ENCODE measurements at regions not wholly inside any gene's neighbourhood (a gene's known extent, or its start where the extent isn't known, plus 50 kb on each side); places are given as distances from the start of the nearest gene placed in this dataset.

DNA sequence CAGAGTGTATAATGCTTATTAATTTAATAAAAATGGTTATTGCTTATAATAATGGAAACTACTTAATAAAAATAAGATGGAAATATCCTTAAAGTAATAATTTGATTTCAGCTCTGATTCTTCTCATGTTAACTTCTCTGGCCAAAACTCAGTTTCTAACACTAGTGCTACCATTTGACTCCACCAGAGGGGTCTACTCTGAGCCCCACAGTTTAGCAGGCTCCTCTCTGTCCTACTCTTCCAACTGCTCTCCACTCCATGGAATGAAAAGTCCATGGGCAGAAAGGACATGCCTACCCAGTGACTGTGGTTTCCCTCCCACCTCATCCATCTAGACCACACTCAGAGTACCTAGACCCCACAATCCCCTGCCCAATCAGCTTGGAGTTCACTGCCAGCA lies 489.1 kb upstream of the CAMK1G start:
- ATAC-seq (replicated peaks in 1 of 2) (no peak), DNase-seq (no peak)
- Mint-ChIP-seq H3K36me3 (ENCODE audit: insufficient read depth in 2 of 2) (no peaks in the 10 kb centered on the region), H3K4me3 (no peak overlapping the region), H3K4me1 (ENCODE audit: low read depth) (no peaks in the 10 kb centered on the region), H3K27me3 (ENCODE audit: low read depth) (no peaks in the 10 kb centered on the region), H3K27ac (no peak overlapping the region), H3K9me3 (peaks cover 2 to 3% of the 10 kb centered on the region in 2 donors)

DNA sequence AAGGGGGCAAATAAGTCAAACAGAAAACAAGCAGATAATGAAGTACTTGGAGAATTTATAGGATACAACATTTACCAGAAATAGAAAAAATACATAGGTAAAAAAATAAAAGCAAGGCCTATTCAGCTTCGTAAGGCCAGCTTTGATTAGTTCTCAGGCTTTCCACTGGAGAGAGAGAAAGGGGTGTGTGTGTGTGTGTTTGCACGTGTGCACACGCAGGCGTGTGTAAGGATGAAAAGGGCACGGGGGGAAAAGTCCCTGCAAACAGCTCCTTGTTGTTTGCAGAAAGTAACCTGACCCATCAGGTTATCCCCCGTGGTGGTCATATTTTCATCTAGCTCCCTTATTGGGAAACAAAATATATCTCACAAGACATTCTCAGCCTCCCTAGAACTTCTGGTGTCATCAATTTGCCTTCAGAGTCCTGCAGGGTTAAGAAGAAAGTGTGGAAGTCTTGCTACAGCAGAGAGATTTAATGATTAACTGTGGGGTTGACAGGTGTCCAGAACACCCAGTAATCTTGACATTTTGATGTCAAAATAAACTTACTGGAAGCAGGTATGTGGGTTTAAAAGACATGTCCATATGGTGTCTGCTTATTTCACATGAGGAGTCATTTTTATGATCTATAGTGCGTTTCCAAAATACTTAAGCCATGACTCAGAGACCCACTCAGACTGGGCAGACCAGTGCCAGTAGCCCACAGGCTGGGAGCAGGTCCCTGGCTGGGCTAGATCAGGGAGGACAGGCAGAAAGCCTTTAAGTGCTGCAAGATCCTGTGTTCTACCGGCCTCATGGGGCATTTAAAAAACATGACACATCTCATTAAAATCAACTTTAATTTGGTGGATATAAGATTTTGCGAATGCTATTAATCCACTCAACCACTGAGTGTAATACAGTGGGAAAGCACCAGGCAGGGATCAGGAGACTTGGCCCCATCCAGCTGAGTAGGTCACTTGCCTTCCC lies 487.6 kb upstream of the CAMK1G start:
- no peak for DNase-seq
- no peak for ATAC-seq (replicated peaks in 1 of 2)
- no peaks in the 10 kb centered on the region for H3K27me3 Mint-ChIP-seq (ENCODE audit: low read depth)
- no peaks in the 10 kb centered on the region for H3K9me3 Mint-ChIP-seq
- H3K4me1 Mint-ChIP-seq (ENCODE audit: low read depth), result no peaks in the 10 kb centered on the region
- H3K36me3 Mint-ChIP-seq (ENCODE audit: insufficient read depth in 2 of 2), result no peaks in the 10 kb centered on the region
- no peak overlapping the region for H3K4me3 Mint-ChIP-seq
- no peak overlapping the region for H3K27ac Mint-ChIP-seq

DNA sequence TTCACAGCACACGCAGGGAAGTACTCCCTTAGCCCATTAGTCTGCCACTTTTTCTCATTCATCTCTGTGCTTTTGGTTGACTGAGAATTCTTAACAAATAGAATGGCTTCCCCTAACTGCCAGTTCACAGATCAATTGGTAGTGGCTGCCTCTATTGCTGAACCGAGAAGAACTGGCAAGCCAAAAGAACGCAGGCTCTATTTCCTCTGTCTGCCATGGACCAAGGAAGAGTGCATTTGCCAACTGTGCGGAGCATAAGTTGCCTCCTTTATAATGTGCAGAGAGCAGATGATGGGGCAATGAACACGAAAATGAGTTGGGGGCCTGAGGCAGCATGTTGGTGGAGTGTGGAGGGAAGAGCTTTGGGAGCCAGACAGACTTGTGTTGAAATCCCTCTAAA lies 483.1 kb upstream of the CAMK1G start:
- Mint-ChIP-seq H3K4me3 (no peak overlapping the region), H3K27me3 (ENCODE audit: low read depth) (no peaks in the 10 kb centered on the region), H3K36me3 (ENCODE audit: insufficient read depth in 2 of 2) (no peaks in the 10 kb centered on the region), H3K27ac (no peak overlapping the region), H3K9me3 (no peaks in the 10 kb centered on the region), H3K4me1 (ENCODE audit: low read depth) (no peaks in the 10 kb centered on the region)
- ATAC-seq (replicated peaks in 1 of 2) (no peak), DNase-seq (no peak)

DNA sequence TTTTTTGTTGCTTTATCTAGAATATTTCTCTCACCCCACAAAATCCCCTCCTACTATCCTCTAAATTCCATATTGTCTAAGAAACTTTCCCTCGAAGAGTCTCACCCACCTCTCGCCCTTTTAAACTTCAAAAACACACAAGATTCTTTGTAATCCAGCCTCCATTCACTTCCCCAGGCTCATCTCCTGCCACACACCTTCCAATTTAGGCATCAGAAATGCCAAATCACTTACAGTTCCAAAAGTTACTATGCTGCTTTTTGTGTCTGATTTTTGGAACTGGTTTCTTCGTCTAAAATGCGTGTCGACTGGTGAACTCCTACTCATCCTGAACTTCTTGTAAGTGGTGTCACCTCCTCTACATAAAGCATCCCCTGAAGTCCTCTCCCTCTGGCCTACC lies 482.4 kb upstream of the CAMK1G start:
- ATAC-seq (replicated peaks in 1 of 2) (no peak), DNase-seq (no peak)
- Mint-ChIP-seq H3K9me3 (no peaks in the 10 kb centered on the region), H3K4me3 (no peak overlapping the region), H3K4me1 (ENCODE audit: low read depth) (no peaks in the 10 kb centered on the region), H3K27ac (no peak overlapping the region), H3K27me3 (ENCODE audit: low read depth) (no peaks in the 10 kb centered on the region), H3K36me3 (ENCODE audit: insufficient read depth in 2 of 2) (no peaks in the 10 kb centered on the region)

DNA sequence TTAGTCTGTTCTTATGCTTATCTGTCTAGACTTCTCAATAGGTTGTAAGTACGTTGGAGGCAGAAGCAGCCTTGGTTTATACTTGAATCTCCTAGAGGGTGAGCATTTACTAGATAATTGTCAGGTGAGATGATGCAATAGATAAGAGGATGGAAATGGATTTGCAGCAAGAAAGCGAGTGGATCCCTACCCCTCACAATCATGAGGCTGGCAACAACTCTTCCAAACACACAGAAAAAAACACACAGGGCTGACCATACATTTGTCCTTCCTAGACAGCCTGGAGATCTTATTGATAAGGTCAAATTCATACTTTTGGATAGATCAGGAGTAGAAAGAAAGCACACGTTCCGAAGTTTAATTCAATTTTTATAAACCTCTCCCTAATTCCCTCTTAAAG lies 481.4 kb upstream of the CAMK1G start:
- DNase-seq (no peak), ATAC-seq (replicated peaks in 1 of 2) (no peak)
- H3K27ac Mint-ChIP-seq, result no peak overlapping the region
- H3K4me1 Mint-ChIP-seq (ENCODE audit: low read depth), result no peaks in the 10 kb centered on the region
- no peaks in the 10 kb centered on the region for H3K9me3 Mint-ChIP-seq
- no peaks in the 10 kb centered on the region for H3K36me3 Mint-ChIP-seq (ENCODE audit: insufficient read depth in 2 of 2)
- H3K4me3 Mint-ChIP-seq, result no peak overlapping the region
- no peaks in the 10 kb centered on the region for H3K27me3 Mint-ChIP-seq (ENCODE audit: low read depth)

DNA sequence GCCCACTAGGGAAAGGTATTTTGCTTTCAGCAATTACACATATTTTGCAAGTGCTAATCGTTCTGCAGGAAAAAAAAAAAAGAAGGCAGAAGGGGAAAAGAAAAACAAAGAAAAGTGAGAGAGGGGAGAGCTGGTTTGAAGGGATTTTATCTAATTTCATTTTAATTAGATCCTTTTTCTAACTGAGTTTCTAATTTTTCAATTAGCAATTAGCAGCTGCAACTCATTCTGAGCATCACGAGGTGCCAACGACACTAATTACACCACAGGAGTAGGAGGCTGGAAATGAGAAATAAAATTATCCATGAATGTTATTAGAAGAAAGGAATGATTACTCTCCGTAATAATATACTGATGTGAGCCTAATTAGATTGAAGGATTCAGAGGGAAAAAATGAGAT lies 481.0 kb upstream of the CAMK1G start:
- Mint-ChIP-seq H3K27ac (no peak overlapping the region), H3K4me3 (no peak overlapping the region), H3K4me1 (ENCODE audit: low read depth) (no peaks in the 10 kb centered on the region), H3K27me3 (ENCODE audit: low read depth) (no peaks in the 10 kb centered on the region), H3K9me3 (no peaks in the 10 kb centered on the region), H3K36me3 (ENCODE audit: insufficient read depth in 2 of 2) (no peaks in the 10 kb centered on the region)
- ATAC-seq (replicated peaks in 1 of 2) (no peak), DNase-seq (no peak)

DNA sequence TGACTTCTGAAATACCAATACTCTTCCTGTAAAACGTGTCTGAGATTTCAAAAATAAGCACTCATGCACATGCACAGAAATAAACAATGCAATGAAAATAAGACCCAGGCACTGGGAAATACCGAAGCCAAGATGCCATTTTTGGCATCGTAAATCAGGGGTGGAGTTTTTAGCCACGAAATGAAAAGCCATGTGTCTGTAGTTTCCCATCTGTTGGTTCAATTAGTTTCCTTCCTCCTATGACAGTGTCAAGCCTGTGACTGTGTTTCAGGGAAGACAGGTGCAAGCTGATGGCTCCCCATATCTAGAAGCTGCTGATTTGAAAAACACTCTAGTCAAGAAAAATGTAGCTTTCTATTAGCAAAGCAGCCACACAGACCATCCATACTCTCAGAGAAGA lies 480.4 kb upstream of the CAMK1G start:
- H3K27ac Mint-ChIP-seq, result no peak overlapping the region
- no peaks in the 10 kb centered on the region for H3K4me1 Mint-ChIP-seq (ENCODE audit: low read depth)
- no peaks in the 10 kb centered on the region for H3K27me3 Mint-ChIP-seq (ENCODE audit: low read depth)
- H3K9me3 Mint-ChIP-seq, result no peaks in the 10 kb centered on the region
- no peak for ATAC-seq (replicated peaks in 1 of 2)
- H3K36me3 Mint-ChIP-seq (ENCODE audit: insufficient read depth in 2 of 2), result no peaks in the 10 kb centered on the region
- no peak for DNase-seq
- no peak overlapping the region for H3K4me3 Mint-ChIP-seq

DNA sequence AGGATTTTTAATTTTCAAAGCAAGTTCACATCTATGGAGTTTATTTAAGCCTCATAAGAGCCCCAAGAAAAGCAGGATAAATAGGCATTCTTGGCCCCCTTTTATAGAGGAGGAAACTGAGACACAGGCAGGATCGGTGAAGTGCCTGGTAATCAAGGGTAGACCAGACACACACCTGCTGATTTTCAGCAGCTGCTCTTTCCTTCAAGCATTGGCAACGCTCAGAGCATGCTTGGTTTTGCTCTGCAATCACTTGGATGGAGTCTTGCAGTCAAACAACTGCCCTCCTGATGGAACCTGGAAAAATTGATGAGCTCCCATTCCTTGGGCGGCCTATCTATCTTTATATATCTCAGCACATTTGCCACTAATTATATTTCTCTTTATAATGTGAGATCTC lies 478.9 kb upstream of the CAMK1G start:
- Mint-ChIP-seq H3K4me3 (no peak overlapping the region), H3K36me3 (ENCODE audit: insufficient read depth in 2 of 2) (no peaks in the 10 kb centered on the region), H3K27me3 (ENCODE audit: low read depth) (no peaks in the 10 kb centered on the region), H3K27ac (no peak overlapping the region), H3K9me3 (no peaks in the 10 kb centered on the region), H3K4me1 (ENCODE audit: low read depth) (no peaks in the 10 kb centered on the region)
- DNase-seq, result no peak
- no peak for ATAC-seq (replicated peaks in 1 of 2)

DNA sequence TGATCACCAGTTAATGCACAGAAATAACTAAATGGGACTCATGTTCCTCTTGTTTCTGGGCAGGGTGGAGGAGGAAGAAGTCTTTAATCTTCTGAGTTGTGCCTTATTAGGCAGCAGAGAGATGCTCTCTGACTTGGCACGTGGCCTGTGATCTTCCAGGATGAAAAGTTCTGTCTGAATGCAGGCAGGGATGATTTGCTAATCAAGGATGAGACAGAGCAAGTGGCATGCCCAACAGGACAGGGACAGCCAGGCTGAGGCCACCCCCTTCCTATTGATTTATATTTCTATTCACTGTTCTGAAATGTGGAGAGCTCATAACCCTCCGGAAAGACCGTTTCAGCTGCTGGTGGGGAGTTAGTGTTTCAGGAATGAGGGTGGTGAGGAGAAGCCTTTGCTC lies 477.8 kb upstream of the CAMK1G start:
- DNase-seq, result no peak
- ATAC-seq (replicated peaks in 1 of 2), result no peak
- H3K4me1 Mint-ChIP-seq (ENCODE audit: low read depth), result no peaks in the 10 kb centered on the region
- no peaks in the 10 kb centered on the region for H3K36me3 Mint-ChIP-seq (ENCODE audit: insufficient read depth in 2 of 2)
- H3K27ac Mint-ChIP-seq, result no peak overlapping the region
- H3K9me3 Mint-ChIP-seq, result no peaks in the 10 kb centered on the region
- no peak overlapping the region for H3K4me3 Mint-ChIP-seq
- H3K27me3 Mint-ChIP-seq (ENCODE audit: low read depth), result peaks cover 1% of the 10 kb centered on the region

DNA sequence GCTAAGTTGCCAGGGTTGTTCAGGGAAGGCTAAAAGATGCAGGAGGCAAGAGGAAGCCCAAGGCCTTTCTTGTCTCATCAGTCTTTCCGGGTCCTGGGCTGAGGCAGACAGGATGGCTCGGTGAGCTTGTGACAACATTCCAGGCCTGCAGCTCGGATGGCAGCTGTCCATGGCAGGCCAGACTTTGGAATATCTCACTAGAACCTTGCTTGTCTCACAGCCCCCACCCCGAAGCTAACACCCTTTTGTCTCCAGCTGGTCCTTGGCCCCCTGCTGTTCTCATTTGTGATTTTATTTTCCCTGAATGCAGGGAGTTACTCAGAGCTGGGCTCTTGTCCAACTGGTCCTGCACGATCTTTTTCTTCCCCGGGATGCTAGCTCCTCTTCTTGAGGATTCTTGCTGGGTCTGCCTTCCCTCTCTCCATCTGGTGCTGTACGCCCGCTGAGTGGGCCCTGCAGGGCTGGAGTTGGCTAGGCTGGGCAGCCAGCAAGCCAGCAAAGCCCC lies 477.2 kb upstream of the CAMK1G start:
- DNase-seq (no peak), ATAC-seq (replicated peaks in 1 of 2) (no peak)
- peaks cover 6% of the 10 kb centered on the region for H3K27me3 Mint-ChIP-seq (ENCODE audit: low read depth)
- no peak overlapping the region for H3K27ac Mint-ChIP-seq
- H3K4me1 Mint-ChIP-seq (ENCODE audit: low read depth), result no peaks in the 10 kb centered on the region
- no peaks in the 10 kb centered on the region for H3K36me3 Mint-ChIP-seq (ENCODE audit: insufficient read depth in 2 of 2)
- no peaks in the 10 kb centered on the region for H3K9me3 Mint-ChIP-seq
- no peak overlapping the region for H3K4me3 Mint-ChIP-seq

DNA sequence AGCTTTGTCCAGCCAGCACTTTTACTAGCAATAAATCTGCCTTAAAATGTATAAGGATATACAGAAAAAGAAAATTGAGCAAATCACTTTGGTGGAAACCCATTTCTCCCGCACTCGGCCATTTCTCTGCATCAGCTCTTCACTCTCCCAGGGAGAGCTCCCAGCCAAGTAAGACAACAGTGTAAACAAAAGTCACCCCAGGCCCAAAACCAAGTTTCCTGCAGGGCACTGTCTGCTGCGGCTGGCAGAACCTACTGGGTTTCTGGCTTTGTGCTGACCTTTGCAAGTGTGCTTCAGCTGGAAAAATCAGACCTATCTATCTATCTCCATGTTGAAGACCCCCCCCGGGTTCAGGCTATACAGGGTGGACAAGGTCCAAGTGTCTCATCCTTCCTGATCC lies 476.7 kb upstream of the CAMK1G start:
- no peak overlapping the region for H3K27ac Mint-ChIP-seq
- DNase-seq (no peak), ATAC-seq (replicated peaks in 1 of 2) (no peak)
- H3K27me3 Mint-ChIP-seq (ENCODE audit: low read depth), result peaks cover 6% of the 10 kb centered on the region
- no peak overlapping the region for H3K4me3 Mint-ChIP-seq
- no peaks in the 10 kb centered on the region for H3K36me3 Mint-ChIP-seq (ENCODE audit: insufficient read depth in 2 of 2)
- no peaks in the 10 kb centered on the region for H3K4me1 Mint-ChIP-seq (ENCODE audit: low read depth)
- no peaks in the 10 kb centered on the region for H3K9me3 Mint-ChIP-seq

DNA sequence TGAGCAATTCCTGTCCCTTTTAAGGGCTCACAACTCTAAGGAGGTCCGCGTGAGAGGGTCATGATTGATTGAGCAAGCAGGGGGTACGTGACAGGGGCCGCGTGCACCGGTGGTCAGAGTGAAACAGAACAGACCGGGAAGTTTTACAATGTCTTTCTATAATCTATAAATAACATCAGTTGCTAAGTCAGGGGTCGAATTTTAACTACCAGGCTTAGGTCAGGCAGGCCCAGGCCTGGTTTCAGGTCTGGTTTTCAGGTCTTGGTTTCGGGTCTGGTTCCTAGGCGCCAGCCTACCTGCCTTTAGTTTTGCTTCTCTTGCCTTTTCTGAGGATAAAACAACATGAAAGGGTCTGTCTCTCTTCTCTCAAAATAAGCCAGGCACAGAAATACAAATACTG lies 476.0 kb upstream of the CAMK1G start:
- DNase-seq (no peak), ATAC-seq (replicated peaks in 1 of 2) (no peak)
- H3K27me3 Mint-ChIP-seq (ENCODE audit: low read depth), result peaks cover 6% of the 10 kb centered on the region
- H3K27ac Mint-ChIP-seq, result no peak overlapping the region
- H3K4me1 Mint-ChIP-seq (ENCODE audit: low read depth), result no peaks in the 10 kb centered on the region
- H3K9me3 Mint-ChIP-seq, result no peaks in the 10 kb centered on the region
- no peaks in the 10 kb centered on the region for H3K36me3 Mint-ChIP-seq (ENCODE audit: insufficient read depth in 2 of 2)
- no peak overlapping the region for H3K4me3 Mint-ChIP-seq

DNA sequence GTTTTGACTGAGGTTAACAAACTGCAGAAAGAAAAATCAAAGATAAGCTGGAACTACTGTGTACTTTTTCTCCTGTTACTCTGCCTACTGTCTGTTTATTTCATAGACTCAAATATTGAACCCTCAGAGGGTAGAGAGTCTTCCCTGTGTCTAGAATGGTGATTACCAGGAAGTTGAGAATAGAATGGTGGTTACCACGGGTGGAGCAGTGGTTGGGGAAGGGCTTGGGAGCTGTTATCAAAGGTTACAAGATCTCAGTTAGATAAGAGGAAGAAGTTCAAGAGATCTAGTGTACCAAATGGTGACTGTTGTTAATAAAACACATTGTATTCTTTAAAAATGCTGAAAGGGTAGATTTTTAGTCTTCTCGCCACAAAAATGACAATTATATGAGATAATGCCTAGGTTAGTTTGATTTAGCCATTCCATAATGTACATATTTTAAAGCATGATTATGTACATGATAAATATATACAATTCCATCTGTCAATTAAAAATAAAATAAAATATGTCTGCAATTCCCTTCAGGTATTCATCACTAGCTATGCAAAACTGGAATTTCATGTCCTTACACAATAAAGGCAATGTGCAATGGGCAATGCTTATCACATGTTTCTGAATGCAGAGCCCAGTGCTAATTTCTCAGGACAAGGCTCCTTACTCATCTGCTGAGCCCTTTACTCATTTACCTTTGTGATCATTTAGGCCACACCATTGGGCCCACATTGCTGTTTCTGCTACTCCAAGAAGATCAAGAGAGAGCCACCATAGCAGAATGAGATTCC lies 474.3 kb upstream of the CAMK1G start:
- DNase-seq (no peak), ATAC-seq (replicated peaks in 1 of 2) (no peak)
- Mint-ChIP-seq H3K9me3 (no peaks in the 10 kb centered on the region), H3K27me3 (ENCODE audit: low read depth) (peaks cover 6% of the 10 kb centered on the region), H3K4me3 (no peak overlapping the region), H3K27ac (no peak overlapping the region), H3K4me1 (ENCODE audit: low read depth) (no peaks in the 10 kb centered on the region), H3K36me3 (ENCODE audit: insufficient read depth in 2 of 2) (no peaks in the 10 kb centered on the region)

All from activated T-cell treated with anti-CD3 and anti-CD28 coated beads, Interleukin-2, amount 50 U/mL, for 72 hours (primary cell).